Nephron progenitor cell (in vitro differentiated cells): ENCODE measurements at regions not wholly inside any gene's neighbourhood (a gene's known extent, or its start where the extent isn't known, plus 50 kb on each side); places are given as distances from the start of the nearest gene placed in this dataset.

Source experiments
- DNase-seq: peaks from one replicate; pipeline ENCODE4 v3.0.0; 2021
- H3K27ac Mint-ChIP-seq: 2 replicates; pipeline ENCODE4 v1.8.0; 2021; ENCODE audit warnings: mild to moderate bottlenecking, moderate library complexity, mixed read lengths
- H3K27me3 Mint-ChIP-seq: 2 replicates; pipeline ENCODE4 v1.8.0; 2021; ENCODE audit warnings: mild to moderate bottlenecking, low read depth, mixed read lengths; ENCODE audit not compliant: poor library complexity
- H3K36me3 Mint-ChIP-seq: 2 replicates; pipeline ENCODE4 v1.8.0; 2021; ENCODE audit warnings: low read depth, mixed read lengths
- H3K4me1 Mint-ChIP-seq: 2 replicates; pipeline ENCODE4 v1.8.0; 2021; ENCODE audit warnings: mixed read lengths
- H3K4me3 Mint-ChIP-seq: 2 replicates; pipeline ENCODE4 v1.8.0; 2021; ENCODE audit warnings: mild to moderate bottlenecking, moderate library complexity, mixed read lengths
- H3K9me3 Mint-ChIP-seq: 2 replicates; pipeline ENCODE4 v1.8.0; 2021; ENCODE audit warnings: mild to moderate bottlenecking, moderate library complexity, mixed read lengths
- CTCF ChIP-seq: fragments of 200-600 bp; sonication (generic); IDR thresholded peaks from 2 replicates; pipeline ENCODE4 v1.5.0; 2021; ENCODE audit warnings: antibody characterized with exemption

GRCh38 chr4:27643101-27643500 lies 782.5 kb downstream of the STIM2 start:
- no peak for DNase-seq
- Mint-ChIP-seq H3K4me3 (no peak overlapping the region), H3K27ac (no peak overlapping the region), H3K36me3 (no peaks in the 10 kb centered on the region), H3K9me3 (no peaks in the 10 kb centered on the region), H3K4me1 (no peaks in the 10 kb centered on the region), H3K27me3 (no peaks in the 10 kb centered on the region)
- no peak for TF ChIP-seq CTCF

- H3K27me3 Mint-ChIP-seq = no peaks in the 10 kb centered on the region
- no peaks in the 10 kb centered on the region for H3K9me3 Mint-ChIP-seq
- no peaks in the 10 kb centered on the region for H3K36me3 Mint-ChIP-seq
- no peaks in the 10 kb centered on the region for H3K4me1 Mint-ChIP-seq
- no peak overlapping the region for H3K27ac Mint-ChIP-seq
- no peak overlapping the region for H3K4me3 Mint-ChIP-seq
- DNase-seq = no peak
- no peak for TF ChIP-seq CTCF
Observed at GRCh38 chr4:27648416-27648815, 787.8 kb downstream of the STIM2 start.

GRCh38 chr4:27662426-27662825 lies 801.8 kb downstream of the STIM2 start:
- peak overlapping the region; percentile 79 for H3K27ac Mint-ChIP-seq

GRCh38 chr4:27666943-27667342 lies 806.3 kb downstream of the STIM2 start:
- H3K36me3 Mint-ChIP-seq = no peaks in the 10 kb centered on the region
- no peak overlapping the region for H3K27ac Mint-ChIP-seq

More at GRCh38 chr4:27662426-27662825, 801.8 kb downstream of the STIM2 start:
- Mint-ChIP-seq H3K27me3 (peaks cover 3% of the 10 kb centered on the region), H3K4me3 (no peak overlapping the region), H3K36me3 (no peaks in the 10 kb centered on the region), H3K4me1 (peaks cover 9% of the 10 kb centered on the region), H3K9me3 (no peaks in the 10 kb centered on the region)
- no peak for DNase-seq
- no peak for TF ChIP-seq CTCF

GRCh38 chr4:27668001-27668400 lies 807.4 kb downstream of the STIM2 start:
- H3K27ac Mint-ChIP-seq = no peak overlapping the region
- TF ChIP-seq CTCF = no peak
- H3K4me3 Mint-ChIP-seq = no peak overlapping the region
- H3K4me1 Mint-ChIP-seq = no peaks in the 10 kb centered on the region
- no peaks in the 10 kb centered on the region for H3K36me3 Mint-ChIP-seq
- no peak for DNase-seq
- peaks cover 3% of the 10 kb centered on the region for H3K27me3 Mint-ChIP-seq
- no peaks in the 10 kb centered on the region for H3K9me3 Mint-ChIP-seq

More at GRCh38 chr4:27666943-27667342, 806.3 kb downstream of the STIM2 start:
- H3K4me3 Mint-ChIP-seq = no peak overlapping the region
- H3K27me3 Mint-ChIP-seq = peaks cover 6% of the 10 kb centered on the region
- TF ChIP-seq CTCF = no peak
- DNase-seq = no peak
- H3K4me1 Mint-ChIP-seq = peaks cover 9% of the 10 kb centered on the region
- no peaks in the 10 kb centered on the region for H3K9me3 Mint-ChIP-seq

- no peak for DNase-seq
- Mint-ChIP-seq H3K4me3 (no peak overlapping the region), H3K4me1 (no peaks in the 10 kb centered on the region), H3K27me3 (no peaks in the 10 kb centered on the region), H3K27ac (no peak overlapping the region), H3K9me3 (no peaks in the 10 kb centered on the region), H3K36me3 (no peaks in the 10 kb centered on the region)
- no peak for TF ChIP-seq CTCF
Observed at GRCh38 chr4:27678027-27678426, 817.4 kb downstream of the STIM2 start.
